ENCODE measurements at regions not wholly inside any gene's neighbourhood (a gene's known extent, or its start where the extent isn't known, plus 50 kb on each side); places are given as distances from the start of the nearest gene placed in this dataset.

- Histone ChIP-seq H3K4me1 (ENCODE audit: control insufficient read depth, insufficient read depth, low read length) (no peaks in the 10 kb centered on the region), H3K9me3 (ENCODE audit: control insufficient read depth, insufficient read depth, low read length) (no peaks in the 10 kb centered on the region), H3K4me3 (ENCODE audit: low read length) (no peak overlapping the region), H3K36me3 (ENCODE audit: control insufficient read depth, insufficient read depth, low read length) (no peaks in the 10 kb centered on the region), H3K27ac (ENCODE audit: low read length) (no peak overlapping the region), H3K27me3 (ENCODE audit: control insufficient read depth, insufficient read depth, low read length) (no peaks in the 10 kb centered on the region)
- H3K4me3 Mint-ChIP-seq, result no peak overlapping the region
- ATAC-seq (no peak), DNase-seq (no peak)
- 78% methylated on average over 1 of the region's 1 CpG for WGBS (ENCODE audit: insufficient coverage)
- no peak for TF ChIP-seq CTCF (IDR thresholded peaks at IDR 0.05)
- H3K27me3 Mint-ChIP-seq (ENCODE audit: low read depth in 2 of 2), result no peaks in the 10 kb centered on the region
- no peak overlapping the region for H3K27ac Mint-ChIP-seq
- no peaks in the 10 kb centered on the region for H3K4me1 Mint-ChIP-seq
- intact Hi-C loops (cut with micrococcal nuclease), result no loop called here
- no peaks in the 10 kb centered on the region for H3K36me3 Mint-ChIP-seq
- H3K9me3 Mint-ChIP-seq, result peaks cover 11 to 22% of the 10 kb centered on the region in 2 donors
Measured at GRCh38 chr13:69571606-69572323, 535.9 kb upstream of the ATXN8OS start.

GRCh38 chr13:69567514-69567913 lies 540.1 kb upstream of the ATXN8OS start:
- H3K4me3 ChIP-seq (ENCODE audit: low read length), result no peak overlapping the region
- no peak for DNase-seq

GRCh38 chr13:69566104-69566716 lies 541.4 kb upstream of the ATXN8OS start:
- 89% methylated on average over 6 of the region's 6 CpGs for WGBS (ENCODE audit: insufficient coverage)
- Mint-ChIP-seq H3K36me3 (no peaks in the 10 kb centered on the region), H3K4me3 (no peak overlapping the region), H3K27ac (no peak overlapping the region), H3K4me1 (no peaks in the 10 kb centered on the region), H3K9me3 (peaks cover 6 to 20% of the 10 kb centered on the region in 2 donors), H3K27me3 (ENCODE audit: low read depth in 2 of 2) (no peaks in the 10 kb centered on the region)
- peaks cover 6% of the 10 kb centered on the region for H3K9me3 ChIP-seq (ENCODE audit: control insufficient read depth, insufficient read depth, low read length)
- H3K4me1 ChIP-seq (ENCODE audit: control insufficient read depth, insufficient read depth, low read length), result no peaks in the 10 kb centered on the region
- intact Hi-C loops (cut with micrococcal nuclease), result no loop called here
- DNase-seq (no peak), ATAC-seq (no peak)
- H3K27me3 ChIP-seq (ENCODE audit: control insufficient read depth, insufficient read depth, low read length), result no peaks in the 10 kb centered on the region
- no peak overlapping the region for H3K4me3 ChIP-seq (ENCODE audit: low read length)
- H3K27ac ChIP-seq (ENCODE audit: low read length), result no peak overlapping the region
- no peak for TF ChIP-seq CTCF (IDR thresholded peaks at IDR 0.05)
- no peaks in the 10 kb centered on the region for H3K36me3 ChIP-seq (ENCODE audit: control insufficient read depth, insufficient read depth, low read length)

More at GRCh38 chr13:69567514-69567913, 540.1 kb upstream of the ATXN8OS start:
- Histone ChIP-seq H3K27ac (ENCODE audit: low read length) (no peak overlapping the region), H3K4me1 (ENCODE audit: control insufficient read depth, insufficient read depth, low read length) (no peaks in the 10 kb centered on the region), H3K27me3 (ENCODE audit: control insufficient read depth, insufficient read depth, low read length) (no peaks in the 10 kb centered on the region), H3K36me3 (ENCODE audit: control insufficient read depth, insufficient read depth, low read length) (no peaks in the 10 kb centered on the region), H3K9me3 (ENCODE audit: control insufficient read depth, insufficient read depth, low read length) (peaks cover 3% of the 10 kb centered on the region)
- H3K4me1 Mint-ChIP-seq, result no peaks in the 10 kb centered on the region
- H3K9me3 Mint-ChIP-seq, result peaks cover 5 to 12% of the 10 kb centered on the region in 2 donors
- 87% methylated on average over 2 of the region's 2 CpGs for WGBS (ENCODE audit: insufficient coverage)
- ATAC-seq, result no peak
- no peaks in the 10 kb centered on the region for H3K27me3 Mint-ChIP-seq (ENCODE audit: low read depth in 2 of 2)
- no peak for TF ChIP-seq CTCF (IDR thresholded peaks at IDR 0.05)
- H3K27ac Mint-ChIP-seq, result no peak overlapping the region
- no peak overlapping the region for H3K4me3 Mint-ChIP-seq
- intact Hi-C loops (cut with micrococcal nuclease), result no loop called here
- H3K36me3 Mint-ChIP-seq, result no peaks in the 10 kb centered on the region

All from natural killer cell (primary cell).